DOHH2 (cell line): ENCODE measurements at regions not wholly inside any gene's neighbourhood (a gene's known extent, or its start where the extent isn't known, plus 50 kb on each side); places are given as distances from the start of the nearest gene placed in this dataset.

ENCODE experiments used
- CTCF ChIP-seq: fragments of 200-600 bp; sonication (generic); IDR thresholded peaks from one replicate; pipeline ENCODE4 v1.5.1; 2014; ENCODE audit warnings: antibody characterized with exemption, mild to moderate bottlenecking, low read depth, low read length; ENCODE audit not compliant: poor library complexity, severe bottlenecking
- EZH2phosphoT487 ChIP-seq: fragments of 200-600 bp; sonication (generic); IDR thresholded peaks from 2 replicates; pipeline ENCODE4 v1.6.1; 2017; ENCODE audit warnings: borderline replicate concordance, mild to moderate bottlenecking, antibody characterized with exemption, low read length, moderate library complexity, mixed read lengths

DNA sequence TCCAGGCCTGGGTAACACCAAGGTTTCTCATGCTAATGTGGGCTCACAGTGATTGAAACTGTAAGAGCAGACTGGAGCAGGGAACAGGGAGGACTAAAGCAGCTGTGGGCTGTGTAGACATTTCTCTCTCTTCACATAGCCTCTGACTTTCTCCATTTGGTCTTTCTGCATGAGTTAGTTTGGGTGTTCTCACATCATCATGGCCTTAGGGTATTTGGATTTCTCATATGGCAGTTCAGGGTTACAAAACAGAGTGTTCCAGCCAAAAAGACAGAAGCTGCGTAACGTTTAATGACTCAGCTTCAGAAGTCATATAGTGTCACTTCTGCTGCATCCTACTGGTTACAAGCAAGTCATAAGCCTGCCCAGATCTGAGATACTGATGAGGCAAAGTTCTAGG lies 52.0 kb upstream of the OSBPL8 start:
- TF ChIP-seq CTCF = no peak
- TF ChIP-seq EZH2phosphoT487 = no peak
